WTC11 (cell line): ENCODE measurements at regions not wholly inside any gene's neighbourhood (a gene's known extent, or its start where the extent isn't known, plus 50 kb on each side); places are given as distances from the start of the nearest gene placed in this dataset.

Source experiments
- FOXP1 ChIP-seq: sonication (generic); formaldehyde crosslinking; IDR thresholded peaks from 2 replicates; pipeline ENCODE4 v1.8.0; 2022; ENCODE audit warnings: missing genetic modification reagents, mild to moderate bottlenecking, moderate library complexity, borderline replicate concordance
- KAT7 ChIP-seq: sonication (generic); formaldehyde crosslinking; IDR thresholded peaks from 2 replicates; pipeline ENCODE4 v1.8.1; 2023; ENCODE audit warnings: missing genetic modification reagents, mild to moderate bottlenecking, borderline replicate concordance
- NR3C1 ChIP-seq: sonication (generic); formaldehyde crosslinking; conservative IDR thresholded peaks from 2 replicates; pipeline ENCODE4 v1.8.1; 2023; ENCODE audit warnings: low read depth, mild to moderate bottlenecking, missing genetic modification reagents
- RELA ChIP-seq: sonication (generic); formaldehyde crosslinking; IDR thresholded peaks from 2 replicates; pipeline ENCODE4 v1.8.1; 2022; ENCODE audit warnings: missing genetic modification reagents, mild to moderate bottlenecking, borderline replicate concordance
- SMAD4 ChIP-seq: sonication (generic); formaldehyde crosslinking; IDR thresholded peaks from 2 replicates; pipeline ENCODE4 v1.8.0; 2022; ENCODE audit warnings: mild to moderate bottlenecking, missing genetic modification reagents
- TP53 ChIP-seq: sonication (generic); formaldehyde crosslinking; IDR thresholded peaks from 2 replicates; pipeline ENCODE4 v1.8.1; 2023; ENCODE audit warnings: mild to moderate bottlenecking, missing genetic modification reagents
- TF ChIP-seq, protein P1 (sequence below): sonication (generic); formaldehyde crosslinking; IDR thresholded peaks from 2 replicates; pipeline ENCODE4 v1.8.1; 2022; ENCODE audit warnings: low read depth, missing genetic modification reagents, borderline replicate concordance
- TF ChIP-seq, protein P2 (sequence below): fragments of 200-600 bp; IDR thresholded peaks from 2 replicates; pipeline ENCODE4 v1.8.0; 2022; ENCODE audit warnings: antibody characterized with exemption
- TF ChIP-seq, protein P3 (sequence below): sonication (generic); formaldehyde crosslinking; IDR thresholded peaks from 2 replicates; pipeline ENCODE4 v1.8.1; 2022; ENCODE audit warnings: missing genetic modification reagents, borderline replicate concordance
- TF ChIP-seq, protein P4 (sequence below): sonication (generic); formaldehyde crosslinking; IDR thresholded peaks from 2 replicates; pipeline ENCODE4 v1.8.1; 2023; ENCODE audit warnings: mild to moderate bottlenecking, moderate library complexity, missing genetic modification reagents
- TF ChIP-seq, protein P5 (sequence below): sonication (generic); formaldehyde crosslinking; IDR thresholded peaks from 2 replicates; pipeline ENCODE4 v1.8.0; 2022; ENCODE audit warnings: mild to moderate bottlenecking, missing genetic modification reagents
- TF ChIP-seq, protein P6 (sequence below): sonication (generic); formaldehyde crosslinking; IDR thresholded peaks from 2 replicates; pipeline ENCODE4 v1.8.1; 2023; ENCODE audit warnings: mild to moderate bottlenecking, missing genetic modification reagents, borderline replicate concordance

DNA sequence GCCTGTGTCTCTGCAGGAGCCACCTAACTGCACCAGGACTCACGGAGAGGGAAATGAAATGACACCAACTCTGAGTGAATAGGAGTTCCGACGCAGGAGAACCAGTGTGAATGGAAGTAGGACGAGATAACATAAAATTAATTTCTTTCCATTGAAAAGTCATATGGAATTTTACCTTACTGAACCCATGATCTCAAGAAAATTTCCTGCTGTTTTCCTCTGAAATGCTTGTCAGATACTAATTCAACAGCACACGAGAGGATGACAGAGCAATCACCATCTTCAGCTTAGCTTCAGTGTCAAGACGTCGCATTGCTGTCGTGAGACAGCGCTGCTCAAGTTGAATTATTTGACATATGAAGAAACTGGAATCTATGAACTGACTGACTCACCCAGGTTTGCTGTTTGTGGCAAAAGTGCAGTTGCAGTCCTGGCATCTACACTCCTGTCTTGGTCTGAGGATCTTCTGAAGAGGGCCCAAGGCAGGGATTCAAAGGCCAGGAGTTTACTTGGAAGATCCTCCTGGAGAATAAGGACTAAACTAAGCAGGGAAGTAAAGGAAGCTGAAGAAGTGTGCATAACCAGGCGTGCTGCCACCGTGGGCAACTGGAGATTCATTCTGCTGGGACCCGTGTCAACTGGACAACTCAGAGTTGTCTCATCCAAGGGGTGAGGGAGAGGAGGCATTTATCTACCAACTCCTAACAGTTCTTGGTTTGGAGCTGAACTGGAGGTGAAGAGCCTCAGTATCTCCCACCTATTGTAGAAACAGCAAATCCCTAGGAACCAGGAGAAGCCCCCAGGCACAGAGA, 214.4 kb upstream of the IRS2 start:
- TF ChIP-seq, protein P1, sequence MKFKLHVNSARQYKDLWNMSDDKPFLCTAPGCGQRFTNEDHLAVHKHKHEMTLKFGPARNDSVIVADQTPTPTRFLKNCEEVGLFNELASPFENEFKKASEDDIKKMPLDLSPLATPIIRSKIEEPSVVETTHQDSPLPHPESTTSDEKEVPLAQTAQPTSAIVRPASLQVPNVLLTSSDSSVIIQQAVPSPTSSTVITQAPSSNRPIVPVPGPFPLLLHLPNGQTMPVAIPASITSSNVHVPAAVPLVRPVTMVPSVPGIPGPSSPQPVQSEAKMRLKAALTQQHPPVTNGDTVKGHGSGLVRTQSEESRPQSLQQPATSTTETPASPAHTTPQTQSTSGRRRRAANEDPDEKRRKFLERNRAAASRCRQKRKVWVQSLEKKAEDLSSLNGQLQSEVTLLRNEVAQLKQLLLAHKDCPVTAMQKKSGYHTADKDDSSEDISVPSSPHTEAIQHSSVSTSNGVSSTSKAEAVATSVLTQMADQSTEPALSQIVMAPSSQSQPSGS (CRISPR knock-in tag) = no peak
- TF ChIP-seq, protein P2, sequence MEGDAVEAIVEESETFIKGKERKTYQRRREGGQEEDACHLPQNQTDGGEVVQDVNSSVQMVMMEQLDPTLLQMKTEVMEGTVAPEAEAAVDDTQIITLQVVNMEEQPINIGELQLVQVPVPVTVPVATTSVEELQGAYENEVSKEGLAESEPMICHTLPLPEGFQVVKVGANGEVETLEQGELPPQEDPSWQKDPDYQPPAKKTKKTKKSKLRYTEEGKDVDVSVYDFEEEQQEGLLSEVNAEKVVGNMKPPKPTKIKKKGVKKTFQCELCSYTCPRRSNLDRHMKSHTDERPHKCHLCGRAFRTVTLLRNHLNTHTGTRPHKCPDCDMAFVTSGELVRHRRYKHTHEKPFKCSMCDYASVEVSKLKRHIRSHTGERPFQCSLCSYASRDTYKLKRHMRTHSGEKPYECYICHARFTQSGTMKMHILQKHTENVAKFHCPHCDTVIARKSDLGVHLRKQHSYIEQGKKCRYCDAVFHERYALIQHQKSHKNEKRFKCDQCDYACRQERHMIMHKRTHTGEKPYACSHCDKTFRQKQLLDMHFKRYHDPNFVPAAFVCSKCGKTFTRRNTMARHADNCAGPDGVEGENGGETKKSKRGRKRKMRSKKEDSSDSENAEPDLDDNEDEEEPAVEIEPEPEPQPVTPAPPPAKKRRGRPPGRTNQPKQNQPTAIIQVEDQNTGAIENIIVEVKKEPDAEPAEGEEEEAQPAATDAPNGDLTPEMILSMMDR = no peak
- TF ChIP-seq SMAD4 (no peak), NR3C1 (CRISPR knock-in tag) (no peak), TP53 (CRISPR knock-in tag) (no peak), RELA (no peak), KAT7 (CRISPR knock-in tag) (no peak), FOXP1 (CRISPR knock-in tag) (no peak)
- TF ChIP-seq, protein P3, sequence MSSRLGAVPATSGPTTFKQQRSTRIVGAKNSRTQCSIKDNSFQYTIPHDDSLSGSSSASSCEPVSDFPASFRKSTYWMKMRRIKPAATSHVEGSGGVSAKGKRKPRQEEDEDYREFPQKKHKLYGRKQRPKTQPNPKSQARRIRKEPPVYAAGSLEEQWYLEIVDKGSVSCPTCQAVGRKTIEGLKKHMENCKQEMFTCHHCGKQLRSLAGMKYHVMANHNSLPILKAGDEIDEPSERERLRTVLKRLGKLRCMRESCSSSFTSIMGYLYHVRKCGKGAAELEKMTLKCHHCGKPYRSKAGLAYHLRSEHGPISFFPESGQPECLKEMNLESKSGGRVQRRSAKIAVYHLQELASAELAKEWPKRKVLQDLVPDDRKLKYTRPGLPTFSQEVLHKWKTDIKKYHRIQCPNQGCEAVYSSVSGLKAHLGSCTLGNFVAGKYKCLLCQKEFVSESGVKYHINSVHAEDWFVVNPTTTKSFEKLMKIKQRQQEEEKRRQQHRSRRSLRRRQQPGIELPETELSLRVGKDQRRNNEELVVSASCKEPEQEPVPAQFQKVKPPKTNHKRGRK = no peak
- TF ChIP-seq, protein P4, sequence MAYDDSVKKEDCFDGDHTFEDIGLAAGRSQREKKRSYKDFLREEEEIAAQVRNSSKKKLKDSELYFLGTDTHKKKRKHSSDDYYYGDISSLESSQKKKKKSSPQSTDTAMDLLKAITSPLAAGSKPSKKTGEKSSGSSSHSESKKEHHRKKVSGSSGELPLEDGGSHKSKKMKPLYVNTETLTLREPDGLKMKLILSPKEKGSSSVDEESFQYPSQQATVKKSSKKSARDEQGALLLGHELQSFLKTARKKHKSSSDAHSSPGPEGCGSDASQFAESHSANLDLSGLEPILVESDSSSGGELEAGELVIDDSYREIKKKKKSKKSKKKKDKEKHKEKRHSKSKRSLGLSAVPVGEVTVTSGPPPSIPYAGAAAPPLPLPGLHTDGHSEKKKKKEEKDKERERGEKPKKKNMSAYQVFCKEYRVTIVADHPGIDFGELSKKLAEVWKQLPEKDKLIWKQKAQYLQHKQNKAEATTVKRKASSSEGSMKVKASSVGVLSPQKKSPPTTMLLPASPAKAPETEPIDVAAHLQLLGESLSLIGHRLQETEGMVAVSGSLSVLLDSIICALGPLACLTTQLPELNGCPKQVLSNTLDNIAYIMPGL = no peak
- TF ChIP-seq, protein P5, sequence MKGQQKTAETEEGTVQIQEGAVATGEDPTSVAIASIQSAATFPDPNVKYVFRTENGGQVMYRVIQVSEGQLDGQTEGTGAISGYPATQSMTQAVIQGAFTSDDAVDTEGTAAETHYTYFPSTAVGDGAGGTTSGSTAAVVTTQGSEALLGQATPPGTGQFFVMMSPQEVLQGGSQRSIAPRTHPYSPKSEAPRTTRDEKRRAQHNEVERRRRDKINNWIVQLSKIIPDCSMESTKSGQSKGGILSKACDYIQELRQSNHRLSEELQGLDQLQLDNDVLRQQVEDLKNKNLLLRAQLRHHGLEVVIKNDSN (CRISPR knock-in tag) = no peak
- TF ChIP-seq, protein P6, sequence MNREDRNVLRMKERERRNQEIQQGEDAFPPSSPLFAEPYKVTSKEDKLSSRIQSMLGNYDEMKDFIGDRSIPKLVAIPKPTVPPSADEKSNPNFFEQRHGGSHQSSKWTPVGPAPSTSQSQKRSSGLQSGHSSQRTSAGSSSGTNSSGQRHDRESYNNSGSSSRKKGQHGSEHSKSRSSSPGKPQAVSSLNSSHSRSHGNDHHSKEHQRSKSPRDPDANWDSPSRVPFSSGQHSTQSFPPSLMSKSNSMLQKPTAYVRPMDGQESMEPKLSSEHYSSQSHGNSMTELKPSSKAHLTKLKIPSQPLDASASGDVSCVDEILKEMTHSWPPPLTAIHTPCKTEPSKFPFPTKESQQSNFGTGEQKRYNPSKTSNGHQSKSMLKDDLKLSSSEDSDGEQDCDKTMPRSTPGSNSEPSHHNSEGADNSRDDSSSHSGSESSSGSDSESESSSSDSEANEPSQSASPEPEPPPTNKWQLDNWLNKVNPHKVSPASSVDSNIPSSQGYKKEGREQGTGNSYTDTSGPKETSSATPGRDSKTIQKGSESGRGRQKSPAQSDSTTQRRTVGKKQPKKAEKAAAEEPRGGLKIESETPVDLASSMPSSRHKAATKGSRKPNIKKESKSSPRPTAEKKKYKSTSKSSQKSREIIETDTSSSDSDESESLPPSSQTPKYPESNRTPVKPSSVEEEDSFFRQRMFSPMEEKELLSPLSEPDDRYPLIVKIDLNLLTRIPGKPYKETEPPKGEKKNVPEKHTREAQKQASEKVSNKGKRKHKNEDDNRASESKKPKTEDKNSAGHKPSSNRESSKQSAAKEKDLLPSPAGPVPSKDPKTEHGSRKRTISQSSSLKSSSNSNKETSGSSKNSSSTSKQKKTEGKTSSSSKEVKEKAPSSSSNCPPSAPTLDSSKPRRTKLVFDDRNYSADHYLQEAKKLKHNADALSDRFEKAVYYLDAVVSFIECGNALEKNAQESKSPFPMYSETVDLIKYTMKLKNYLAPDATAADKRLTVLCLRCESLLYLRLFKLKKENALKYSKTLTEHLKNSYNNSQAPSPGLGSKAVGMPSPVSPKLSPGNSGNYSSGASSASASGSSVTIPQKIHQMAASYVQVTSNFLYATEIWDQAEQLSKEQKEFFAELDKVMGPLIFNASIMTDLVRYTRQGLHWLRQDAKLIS (CRISPR knock-in tag) = no peak
